HepG2 (cell line): ENCODE measurements at regions not wholly inside any gene's neighbourhood (a gene's known extent, or its start where the extent isn't known, plus 50 kb on each side); places are given as distances from the start of the nearest gene placed in this dataset.

Experiments
- ELF1 ChIP-seq: sonication (generic); formaldehyde crosslinking; IDR thresholded peaks from 2 replicates; pipeline ENCODE4 v1.4.0; 2020; ENCODE audit warnings: missing genetic modification reagents
- GLI4 ChIP-seq: sonication (generic); formaldehyde crosslinking; IDR thresholded peaks from 2 replicates; pipeline ENCODE4 v1.5.1; 2020; ENCODE audit warnings: missing genetic modification reagents, mild to moderate bottlenecking, moderate library complexity, borderline replicate concordance
- HMGXB3 ChIP-seq: sonication (generic); formaldehyde crosslinking; IDR thresholded peaks from 2 replicates; pipeline ENCODE4 v1.4.0; 2020; ENCODE audit warnings: missing genetic modification reagents, borderline replicate concordance
- JUND ChIP-seq: sonication (generic); formaldehyde crosslinking; IDR thresholded peaks from 2 replicates; pipeline ENCODE4 v1.8.0; 2022; ENCODE audit warnings: mild to moderate bottlenecking, missing genetic modification reagents
- POLR2A ChIP-seq, 2 experiments: IDR thresholded peaks; 2 replicates each; pipeline ENCODE4 v1.6.1; 2011; ENCODE audit warnings: low read depth in 2 of 2, low read length in 2 of 2, mild to moderate bottlenecking in 1 of 2, moderate library complexity in 1 of 2; ENCODE audit not compliant: insufficient read depth in 1 of 2
- POLR2AphosphoS5 ChIP-seq: IDR thresholded peaks from 2 replicates; pipeline ENCODE4 v1.6.1; 2012; ENCODE audit warnings: low read depth, low read length
- SPEN ChIP-seq: sonication (generic); formaldehyde crosslinking; IDR thresholded peaks from 2 replicates; pipeline ENCODE4 v1.5.1; 2020; ENCODE audit warnings: low read depth, mild to moderate bottlenecking, missing genetic modification reagents
- TBP ChIP-seq: sonication (generic); formaldehyde crosslinking; IDR thresholded peaks from 2 replicates; pipeline ENCODE4 v1.5.0; 2020; ENCODE audit warnings: missing genetic modification reagents
- U2AF1 ChIP-seq: fragments of 200-400 bp; formaldehyde crosslinking; optimal IDR thresholded peaks from 2 replicates; pipeline ENCODE3; 2017; ENCODE audit warnings: mild to moderate bottlenecking, low read depth, low read length
- ZBTB3 ChIP-seq: sonication (generic); formaldehyde crosslinking; IDR thresholded peaks from 2 replicates; pipeline ENCODE4 v1.4.0; 2020; ENCODE audit warnings: low read depth, mild to moderate bottlenecking, moderate library complexity, missing genetic modification reagents, borderline replicate concordance
- ZNF460 ChIP-seq: sonication (generic); formaldehyde crosslinking; IDR thresholded peaks from 2 replicates; pipeline ENCODE4 v1.5.1; 2020; ENCODE audit warnings: missing genetic modification reagents, mild to moderate bottlenecking, borderline replicate concordance
- TF ChIP-seq, protein P1 (sequence below): sonication (generic); IDR thresholded peaks from 2 replicates; pipeline ENCODE4 v1.6.1; 2016; ENCODE audit warnings: low read depth, borderline replicate concordance
- TF ChIP-seq, protein P2 (sequence below): sonication (generic); formaldehyde crosslinking; IDR thresholded peaks from 2 replicates; pipeline ENCODE4 v1.5.0; 2020; ENCODE audit warnings: mild to moderate bottlenecking, missing genetic modification reagents, moderate library complexity

DNA sequence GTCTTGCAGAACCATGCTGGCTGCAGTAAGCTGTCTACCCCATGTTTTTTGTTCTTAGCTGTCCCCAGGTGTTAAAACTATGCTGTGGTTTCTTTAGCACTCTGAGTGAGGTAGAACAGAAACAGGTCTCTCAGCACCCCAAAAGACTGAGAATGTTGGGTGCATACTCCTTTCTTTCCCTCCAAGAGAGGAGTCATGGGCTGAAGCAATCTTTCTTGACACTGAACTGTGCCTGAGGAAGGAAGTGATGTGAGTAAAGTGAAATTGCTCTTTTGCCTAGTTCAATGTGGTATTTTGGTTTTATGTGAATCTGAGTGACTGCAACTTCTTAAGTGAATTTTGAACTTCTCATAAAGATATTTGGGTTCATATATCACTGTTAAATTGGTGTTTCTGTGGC, 138.0 kb upstream of the MCHR2 start:
- no peak for TF ChIP-seq GLI4 (CRISPR knock-in tag)
- TF ChIP-seq TBP (CRISPR knock-in tag) = no peak
- TF ChIP-seq HMGXB3 = no peak
- no peak for TF ChIP-seq ELF1 (CRISPR knock-in tag)
- TF ChIP-seq, protein P1, sequence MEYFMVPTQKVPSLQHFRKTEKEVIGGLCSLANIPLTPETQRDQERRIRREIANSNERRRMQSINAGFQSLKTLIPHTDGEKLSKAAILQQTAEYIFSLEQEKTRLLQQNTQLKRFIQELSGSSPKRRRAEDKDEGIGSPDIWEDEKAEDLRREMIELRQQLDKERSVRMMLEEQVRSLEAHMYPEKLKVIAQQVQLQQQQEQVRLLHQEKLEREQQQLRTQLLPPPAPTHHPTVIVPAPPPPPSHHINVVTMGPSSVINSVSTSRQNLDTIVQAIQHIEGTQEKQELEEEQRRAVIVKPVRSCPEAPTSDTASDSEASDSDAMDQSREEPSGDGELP = no peak
- TF ChIP-seq U2AF1 = no peak
- TF ChIP-seq SPEN (CRISPR knock-in tag) = no peak
- TF ChIP-seq, protein P2, sequence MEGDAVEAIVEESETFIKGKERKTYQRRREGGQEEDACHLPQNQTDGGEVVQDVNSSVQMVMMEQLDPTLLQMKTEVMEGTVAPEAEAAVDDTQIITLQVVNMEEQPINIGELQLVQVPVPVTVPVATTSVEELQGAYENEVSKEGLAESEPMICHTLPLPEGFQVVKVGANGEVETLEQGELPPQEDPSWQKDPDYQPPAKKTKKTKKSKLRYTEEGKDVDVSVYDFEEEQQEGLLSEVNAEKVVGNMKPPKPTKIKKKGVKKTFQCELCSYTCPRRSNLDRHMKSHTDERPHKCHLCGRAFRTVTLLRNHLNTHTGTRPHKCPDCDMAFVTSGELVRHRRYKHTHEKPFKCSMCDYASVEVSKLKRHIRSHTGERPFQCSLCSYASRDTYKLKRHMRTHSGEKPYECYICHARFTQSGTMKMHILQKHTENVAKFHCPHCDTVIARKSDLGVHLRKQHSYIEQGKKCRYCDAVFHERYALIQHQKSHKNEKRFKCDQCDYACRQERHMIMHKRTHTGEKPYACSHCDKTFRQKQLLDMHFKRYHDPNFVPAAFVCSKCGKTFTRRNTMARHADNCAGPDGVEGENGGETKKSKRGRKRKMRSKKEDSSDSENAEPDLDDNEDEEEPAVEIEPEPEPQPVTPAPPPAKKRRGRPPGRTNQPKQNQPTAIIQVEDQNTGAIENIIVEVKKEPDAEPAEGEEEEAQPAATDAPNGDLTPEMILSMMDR (CRISPR knock-in tag) = no peak
- no peak for TF ChIP-seq ZNF460
- TF ChIP-seq ZBTB3 = no peak
- TF ChIP-seq POLR2A (IDR thresholded peaks at IDR 0.05; ENCODE audit: insufficient read depth in 1 of 2, low read depth in 2 of 2, low read length in 2 of 2) = no peak
- TF ChIP-seq POLR2AphosphoS5 = no peak
- TF ChIP-seq JUND (CRISPR knock-in tag) = no peak
